ENCODE measurements at regions not wholly inside any gene's neighbourhood (a gene's known extent, or its start where the extent isn't known, plus 50 kb on each side); places are given as distances from the start of the nearest gene placed in this dataset.

GRCh38 chr21:28513428-28513827 is 479.2 kb downstream of the LTN1 start:
- H2AFZ ChIP-seq, result no peak overlapping the region

More at GRCh38 chr21:28513428-28513827, 479.2 kb downstream of the LTN1 start:
- DNase-seq (ENCODE audit: low spot score) (no peak), ATAC-seq (no peak)
- Mint-ChIP-seq H3K27me3 (ENCODE audit: insufficient read depth, low read depth, poor library complexity) (no peaks in the 10 kb centered on the region), H3K4me1 (peaks cover 15% of the 10 kb centered on the region), H3K4me3 (no peak overlapping the region), H3K9me3 (no peaks in the 10 kb centered on the region; the same call in 2 of the 3 replicates), H3K27ac (no peak overlapping the region), H3K36me3 (ENCODE audit: low read depth) (no peaks in the 10 kb centered on the region)
- H3K79me2 ChIP-seq (replicated peaks; ENCODE audit: insufficient read depth), result no peaks in the 10 kb centered on the region
- no peaks in the 10 kb centered on the region for H3F3A ChIP-seq (replicated peaks; ENCODE audit: low read depth)
- H3K27me3 ChIP-seq (ENCODE audit: insufficient read depth), result no peaks in the 10 kb centered on the region
- H3K9me2 ChIP-seq (ENCODE audit: insufficient read depth), result no peaks in the 10 kb centered on the region
- no peak overlapping the region for H3K27ac ChIP-seq (ENCODE audit: low read depth)
- no peak overlapping the region for H3K4me3 ChIP-seq
- TF ChIP-seq EZH2phosphoT487 (IDR thresholded peaks at IDR 0.05; ENCODE audit: unreplicated experiment), result no peak
- no peak for TF ChIP-seq ZNF462 (CRISPR knock-in tag; IDR thresholded peaks at IDR 0.05)
- no peak for TF ChIP-seq ZNF114 (CRISPR knock-in tag; IDR thresholded peaks at IDR 0.05)
- TF ChIP-seq CREB1 (CRISPR knock-in tag; IDR thresholded peaks at IDR 0.05; ENCODE audit: low read depth), result no peak
- TF ChIP-seq ETS1 (IDR thresholded peaks at IDR 0.05), result no peak
- no peak for TF ChIP-seq EZH2 (IDR thresholded peaks at IDR 0.05; ENCODE audit: low read depth, unreplicated experiment)
- TF ChIP-seq NANOG (IDR thresholded peaks at IDR 0.05; ENCODE audit: borderline replicate concordance), result no peak
- TF ChIP-seq STAT1 (IDR thresholded peaks at IDR 0.05; ENCODE audit: unreplicated experiment), result no peak
- no peak for TF ChIP-seq CTCF (conservative IDR thresholded peaks at IDR 0.05; ENCODE audit: low read depth in 2 of 2)
- TF ChIP-seq JUNB (IDR thresholded peaks at IDR 0.05; ENCODE audit: unreplicated experiment), result no peak
- TF ChIP-seq ZNF331 (CRISPR knock-in tag; IDR thresholded peaks at IDR 0.05; ENCODE audit: low read depth), result no peak
- no peak for TF ChIP-seq REST (IDR thresholded peaks at IDR 0.05; ENCODE audit: unreplicated experiment)
- no peak for TF ChIP-seq POLR2AphosphoS5 (IDR thresholded peaks at IDR 0.05; ENCODE audit: low read depth)
- H3K4me2 ChIP-seq, result no peak overlapping the region
- H3K4me1 ChIP-seq (ENCODE audit: insufficient read depth), result peaks cover 3% of the 10 kb centered on the region
- H3K36me3 ChIP-seq (ENCODE audit: insufficient read depth), result no peaks in the 10 kb centered on the region
- H4K20me1 ChIP-seq (replicated peaks; ENCODE audit: insufficient read depth), result no peaks in the 10 kb centered on the region

All from GM23338 (cell line).